ENCODE measurements at regions not wholly inside any gene's neighbourhood (a gene's known extent, or its start where the extent isn't known, plus 50 kb on each side); places are given as distances from the start of the nearest gene placed in this dataset.
"Not testable (repeated sequence)": the region's sequence is repeated elsewhere in the genome, so short reads cannot be mapped to it uniquely, and the experiment has no call there.

GRCh38 chr2:239549711-239550255, 149.0 kb upstream of the HDAC4 start:
- 90% methylated on average over 10 of the region's 10 CpGs for WGBS

GRCh38 chr2:239548965-239549595, 148.3 kb upstream of the HDAC4 start:
- no peak for DNase-seq (ENCODE audit: low spot score)
- Histone ChIP-seq H3K4me3 (no peak overlapping the region), H3K4me1 (replicated peaks) (no peaks in the 10 kb centered on the region), H3K27ac (no peak overlapping the region), H3K27me3 (replicated peaks; ENCODE audit: insufficient read depth) (peaks cover 4% of the 10 kb centered on the region), H3K9me3 (no peaks in the 10 kb centered on the region), H3K36me3 (no peaks in the 10 kb centered on the region)
- intact Hi-C loops (cut with DNase I), result no loop called here
- WGBS, result 79% methylated on average over 16 of the region's 16 CpGs
- no peak for TF ChIP-seq POLR2AphosphoS5 (IDR thresholded peaks at IDR 0.05)
- no peak for TF ChIP-seq CTCF (IDR thresholded peaks at IDR 0.05)
- no peak for TF ChIP-seq POLR2A (IDR thresholded peaks at IDR 0.05)

More at GRCh38 chr2:239549711-239550255, 149.0 kb upstream of the HDAC4 start:
- Histone ChIP-seq H3K4me3 (no peak overlapping the region), H3K36me3 (no peaks in the 10 kb centered on the region), H3K27ac (no peak overlapping the region), H3K9me3 (no peaks in the 10 kb centered on the region), H3K27me3 (replicated peaks; ENCODE audit: insufficient read depth) (peaks cover 4% of the 10 kb centered on the region), H3K4me1 (replicated peaks) (no peaks in the 10 kb centered on the region)
- TF ChIP-seq CTCF (IDR thresholded peaks at IDR 0.05) (no peak), POLR2A (IDR thresholded peaks at IDR 0.05) (no peak), POLR2AphosphoS5 (IDR thresholded peaks at IDR 0.05) (no peak)
- intact Hi-C loops (cut with DNase I), result no loop called here
- DNase-seq (ENCODE audit: low spot score), result no peak

- Histone ChIP-seq H3K4me1 (replicated peaks) (no peaks in the 10 kb centered on the region), H3K36me3 (no peaks in the 10 kb centered on the region), H3K27ac (no peak overlapping the region), H3K27me3 (replicated peaks; ENCODE audit: insufficient read depth) (peaks cover 4% of the 10 kb centered on the region), H3K4me3 (no peak overlapping the region), H3K9me3 (no peaks in the 10 kb centered on the region)
- WGBS, result 90% methylated on average over 12 of the region's 12 CpGs
- no peak for TF ChIP-seq POLR2AphosphoS5 (IDR thresholded peaks at IDR 0.05)
- TF ChIP-seq CTCF (IDR thresholded peaks at IDR 0.05), result no peak
- TF ChIP-seq POLR2A (IDR thresholded peaks at IDR 0.05), result no peak
- no peak for DNase-seq (ENCODE audit: low spot score)
- intact Hi-C loops (cut with DNase I), result no loop called here
Observed at GRCh38 chr2:239548451-239548871, 147.6 kb upstream of the HDAC4 start.

- WGBS, result 90% methylated on average over 3 of the region's 3 CpGs
- DNase-seq (ENCODE audit: low spot score); H3K9me3 ChIP-seq; H3K4me3 ChIP-seq; intact Hi-C loops (cut with DNase I); H3K27ac ChIP-seq; H3K27me3 ChIP-seq (replicated peaks; ENCODE audit: insufficient read depth); H3K36me3 ChIP-seq; H3K4me1 ChIP-seq (replicated peaks): not testable (repeated sequence)
Observed at GRCh38 chr2:239547140-239547539, 146.3 kb upstream of the HDAC4 start.

- H3K27me3 ChIP-seq (replicated peaks; ENCODE audit: insufficient read depth), result peaks cover 4% of the 10 kb centered on the region
- H3K27ac ChIP-seq, result no peak overlapping the region
- TF ChIP-seq CTCF (IDR thresholded peaks at IDR 0.05) (no peak), POLR2A (IDR thresholded peaks at IDR 0.05) (no peak), POLR2AphosphoS5 (IDR thresholded peaks at IDR 0.05) (no peak)
- no peak for DNase-seq (ENCODE audit: low spot score)
- WGBS, result 85% methylated on average over 9 of the region's 9 CpGs
- no peaks in the 10 kb centered on the region for H3K36me3 ChIP-seq
- intact Hi-C loops (cut with DNase I), result no loop called here
- no peaks in the 10 kb centered on the region for H3K4me1 ChIP-seq (replicated peaks)
- H3K9me3 ChIP-seq, result no peaks in the 10 kb centered on the region
- H3K4me3 ChIP-seq, result no peak overlapping the region
Observed at GRCh38 chr2:239546541-239546940, 145.7 kb upstream of the HDAC4 start.
